ENCODE measurements at regions not wholly inside any gene's neighbourhood (a gene's known extent, or its start where the extent isn't known, plus 50 kb on each side); places are given as distances from the start of the nearest gene placed in this dataset.
"Not testable (repeated sequence)": the region's sequence is repeated elsewhere in the genome, so short reads cannot be mapped to it uniquely, and the experiment has no call there.

- H3K9me3 ChIP-seq: no peaks in the 10 kb centered on the region
- H3K4me1 ChIP-seq (replicated peaks): no peaks in the 10 kb centered on the region
- no peak overlapping the region for H3K4me3 ChIP-seq
- no peak for DNase-seq (ENCODE audit: low spot score)
- intact Hi-C loops (cut with DNase I): no loop called here
- H3K36me3 ChIP-seq: no peaks in the 10 kb centered on the region
- H3K27me3 ChIP-seq (replicated peaks; ENCODE audit: insufficient read depth): no peaks in the 10 kb centered on the region
- no peak overlapping the region for H3K27ac ChIP-seq
- WGBS: 44% methylated on average over 2 of the region's 2 CpGs
- TF ChIP-seq POLR2A (IDR thresholded peaks at IDR 0.05): no peak
- TF ChIP-seq CTCF (IDR thresholded peaks at IDR 0.05): no peak
- no peak for TF ChIP-seq POLR2AphosphoS5 (IDR thresholded peaks at IDR 0.05)
Observed at GRCh38 chr3:193057616-193058015, 140.0 kb upstream of the MB21D2 start.

- no peaks in the 10 kb centered on the region for H3K9me3 ChIP-seq
- no peaks in the 10 kb centered on the region for H3K27me3 ChIP-seq (replicated peaks; ENCODE audit: insufficient read depth)
- no peaks in the 10 kb centered on the region for H3K36me3 ChIP-seq
- H3K27ac ChIP-seq: no peak overlapping the region
- WGBS: 62% methylated on average over 9 of the region's 9 CpGs
- H3K4me1 ChIP-seq (replicated peaks): no peaks in the 10 kb centered on the region
- TF ChIP-seq POLR2A (IDR thresholded peaks at IDR 0.05): no peak
- no peak for TF ChIP-seq POLR2AphosphoS5 (IDR thresholded peaks at IDR 0.05)
- no peak for TF ChIP-seq CTCF (IDR thresholded peaks at IDR 0.05)
- H3K4me3 ChIP-seq: no peak overlapping the region
- no peak for DNase-seq (ENCODE audit: low spot score)
- intact Hi-C loops (cut with DNase I): no loop called here
Observed at GRCh38 chr3:193060748-193061546, 143.3 kb upstream of the MB21D2 start.

- no peaks in the 10 kb centered on the region for H3K4me1 ChIP-seq (replicated peaks)
- WGBS: 50% methylated on average over 2 of the region's 2 CpGs
- no peaks in the 10 kb centered on the region for H3K36me3 ChIP-seq
- DNase-seq (ENCODE audit: low spot score): no peak
- H3K4me3 ChIP-seq: no peak overlapping the region
- no peaks in the 10 kb centered on the region for H3K9me3 ChIP-seq
- H3K27ac ChIP-seq: no peak overlapping the region
- TF ChIP-seq POLR2A (IDR thresholded peaks at IDR 0.05) (no peak), CTCF (IDR thresholded peaks at IDR 0.05) (no peak), POLR2AphosphoS5 (IDR thresholded peaks at IDR 0.05) (no peak)
- H3K27me3 ChIP-seq (replicated peaks; ENCODE audit: insufficient read depth): no peaks in the 10 kb centered on the region
- intact Hi-C loops (cut with DNase I): no loop called here
Observed at GRCh38 chr3:193068365-193068764, 150.7 kb upstream of the MB21D2 start.

GRCh38 chr3:193069732-193070131, 152.1 kb upstream of the MB21D2 start:
- H3K27me3 ChIP-seq (replicated peaks; ENCODE audit: insufficient read depth); H3K27ac ChIP-seq; DNase-seq (ENCODE audit: low spot score); H3K4me1 ChIP-seq (replicated peaks); H3K4me3 ChIP-seq; H3K36me3 ChIP-seq; intact Hi-C loops (cut with DNase I); H3K9me3 ChIP-seq: not testable (repeated sequence)
- WGBS: 77% methylated on average over 3 of the region's 3 CpGs

GRCh38 chr3:193078996-193079753, 161.5 kb upstream of the MB21D2 start:
- 23% methylated on average over 4 of the region's 4 CpGs for WGBS
- Histone ChIP-seq H3K4me3 (no peak overlapping the region), H3K27me3 (replicated peaks; ENCODE audit: insufficient read depth) (no peaks in the 10 kb centered on the region), H3K9me3 (no peaks in the 10 kb centered on the region), H3K36me3 (no peaks in the 10 kb centered on the region), H3K27ac (no peak overlapping the region), H3K4me1 (replicated peaks) (no peaks in the 10 kb centered on the region)
- intact Hi-C loops (cut with DNase I): no loop called here
- no peak for DNase-seq (ENCODE audit: low spot score)
- TF ChIP-seq POLR2AphosphoS5 (IDR thresholded peaks at IDR 0.05): no peak
- TF ChIP-seq POLR2A (IDR thresholded peaks at IDR 0.05): no peak
- TF ChIP-seq CTCF (IDR thresholded peaks at IDR 0.05): no peak

Data from prostate gland (tissue), 2 donors.